ENCODE measurements at regions not wholly inside any gene's neighbourhood (a gene's known extent, or its start where the extent isn't known, plus 50 kb on each side); places are given as distances from the start of the nearest gene placed in this dataset.

GRCh38 chr4:67204441-67204840, 340.9 kb downstream of the CENPC start:
- TF ChIP-seq CTCF (IDR thresholded peaks at IDR 0.05) (no peak), POLR2AphosphoS5 (IDR thresholded peaks at IDR 0.05) (no peak), POLR2A (IDR thresholded peaks at IDR 0.05) (no peak)
